GM12878 (cell line): ENCODE measurements at regions not wholly inside any gene's neighbourhood (a gene's known extent, or its start where the extent isn't known, plus 50 kb on each side); places are given as distances from the start of the nearest gene placed in this dataset.

Experiments used
- ATAC-seq: fragments of 200-7000 bp; cut with Tn5 transposase; 3 replicates; pipeline ENCODE4 v1.9.1; 2020; ENCODE audit warnings: mild to moderate bottlenecking, moderate library complexity
- BruUV-seq: library from RNA; stranded (reverse); fragments of 400-500 nt; replicated peaks from 2 replicates; lab custom pipeline; 2021; lab: Mats Ljungman, UMichigan
- CTCF ChIA-PET: fragments of 300-600 bp; sonication (Branson Sonifier 250); formaldehyde crosslinking; extraction: SDS; loops from one replicate; lab custom pipeline; 2021; ENCODE audit warnings: inconsistent platforms; lab: Yijun Ruan, JAX
- POLR2A ChIA-PET: fragments of 350-600 bp; formaldehyde crosslinking; extraction: SDS; loops from one replicate; lab custom pipeline; 2021; ENCODE audit warnings: inconsistent platforms; lab: Charles Lee
- RAD21 ChIA-PET: fragments of 300-600 bp; sonication (Branson Sonifier 250); formaldehyde crosslinking; loops from one replicate; lab custom pipeline; 2023; ENCODE audit warnings: antibody characterized with exemption; ENCODE audit not compliant: unreplicated experiment; lab: Charles Lee
- SMC1A ChIA-PET: fragments of 300-600 bp; sonication (Branson Sonifier 250); formaldehyde crosslinking; loops from one replicate; lab custom pipeline; 2023; ENCODE audit not compliant: unreplicated experiment, uncharacterized antibody; lab: Charles Lee
- DNase-seq: peaks from one replicate; pipeline ENCODE4 v3.0.0-alpha.2; 2011; ENCODE audit warnings: low read depth, low spot score
- FAIRE-seq: peaks from 3 replicates; lab custom pipeline; 2011; peaks lifted over from hg19 to GRCh38; lab: Jason Lieb, UNC
- H2AFZ ChIP-seq: 2 replicates; pipeline ENCODE4 v1.6.0; 2011; ENCODE audit warnings: low read depth, low read length, control low read depth; ENCODE audit not compliant: control insufficient read depth
- H3K27ac ChIP-seq: 2 replicates; pipeline ENCODE4 v1.5.1; 2011; ENCODE audit warnings: control low read depth; ENCODE audit not compliant: control insufficient read depth, insufficient read depth
- H3K27me3 ChIP-seq, 2 experiments: replicated peaks in 1 of 2; 2 replicates each; pipeline versions ENCODE4 v1.6.0 to v1.6.1; 2011; ENCODE audit warnings: low read length in 1 of 2; ENCODE audit not compliant: control insufficient read depth in 2 of 2, insufficient read depth in 2 of 2
- H3K36me3 ChIP-seq, 2 experiments: 2 replicates each; pipeline ENCODE4 v1.5.1; 2011; ENCODE audit warnings: low read length in 1 of 2; ENCODE audit not compliant: control insufficient read depth in 2 of 2, insufficient read depth in 2 of 2
- H3K4me1 ChIP-seq: 2 replicates; pipeline ENCODE4 v1.6.1; 2011; ENCODE audit warnings: mild to moderate bottlenecking, low read length, moderate library complexity, mixed read lengths; ENCODE audit not compliant: control insufficient read depth, insufficient read depth
- H3K4me2 ChIP-seq: 2 replicates; pipeline ENCODE4 v1.6.0; 2011; ENCODE audit warnings: control low read depth; ENCODE audit not compliant: control insufficient read depth, insufficient read depth
- H3K4me3 ChIP-seq: fragments of 200-600 bp; sonication (generic); 2 replicates; pipeline ENCODE4 v1.5.1; 2016
- H3K79me2 ChIP-seq: 2 replicates; pipeline ENCODE4 v1.6.0; 2011; ENCODE audit warnings: low read length; ENCODE audit not compliant: control insufficient read depth, insufficient read depth
- H3K9ac ChIP-seq: 2 replicates; pipeline ENCODE4 v1.8.0; 2011; ENCODE audit warnings: low read length, control low read depth, mixed read lengths; ENCODE audit not compliant: control insufficient read depth, insufficient read depth
- H3K9me3 ChIP-seq: replicated peaks from 3 replicates; pipeline ENCODE4 v1.5.1; 2011; ENCODE audit warnings: mild to moderate bottlenecking, low read length; ENCODE audit not compliant: control insufficient read depth, insufficient read depth
- H4K20me1 ChIP-seq: 2 replicates; pipeline ENCODE4 v1.6.0; 2011; ENCODE audit not compliant: control insufficient read depth, insufficient read depth
- ELK1 ChIP-seq: IDR thresholded peaks from 2 replicates; pipeline ENCODE4 v1.6.1; 2012; ENCODE audit warnings: low read depth, low read length, improper control_type of control experiment
- KLF5 ChIP-seq: fragments of 450-650 bp; IDR thresholded peaks from 2 replicates; pipeline ENCODE4 v1.6.1; 2014; ENCODE audit warnings: mild to moderate bottlenecking; ENCODE audit not compliant: partially characterized antibody
- NFYB ChIP-seq: IDR thresholded peaks from 2 replicates; pipeline ENCODE4 v1.6.1; 2011; ENCODE audit warnings: low read depth, mild to moderate bottlenecking, low read length, improper control_type of control experiment, moderate library complexity; ENCODE audit not compliant: insufficient read depth
- SPI1 ChIP-seq: IDR thresholded peaks from 2 replicates; pipeline ENCODE4 v1.6.1; 2011; ENCODE audit warnings: low read depth, mild to moderate bottlenecking, low read length, moderate library complexity, borderline replicate concordance; ENCODE audit not compliant: insufficient read depth
- WGBS: methylation state at CpG from one replicate; pipeline ENCODE4 v1.1.6; 2016; ENCODE audit warnings: low lambda C conversion rate; ENCODE audit not compliant: insufficient replicate concordance, insufficient coverage; ENCODE audit errors: missing lambda C conversion rate; 5-methylcytosine and 5-hydroxymethylcytosine counted together
- in situ Hi-C: fragments of 300-500 bp; cut with MboI; formaldehyde crosslinking; loops from 9 replicates; pipeline ENCODE4 v1.14.3; 2018; ENCODE audit warnings: mixed read lengths
- intact Hi-C: fragments of 100-400 bp; cut with micrococcal nuclease; formaldehyde crosslinking; loops from one replicate; pipeline ENCODE4 v1.14.2; 2022; ENCODE audit not compliant: unreplicated experiment
- TF ChIP-seq, protein P1 (sequence below): IDR thresholded peaks from 2 replicates; pipeline ENCODE4 v1.6.1; 2012; ENCODE audit warnings: improper control_type of control experiment, low read depth, low read length; ENCODE audit not compliant: insufficient replicate concordance
- TF ChIP-seq, protein P2 (sequence below): fragments of 450-650 bp; formaldehyde crosslinking; IDR thresholded peaks from 2 replicates; pipeline ENCODE4 v1.4.0; 2022; ENCODE audit warnings: mild to moderate bottlenecking, moderate library complexity

DNA sequence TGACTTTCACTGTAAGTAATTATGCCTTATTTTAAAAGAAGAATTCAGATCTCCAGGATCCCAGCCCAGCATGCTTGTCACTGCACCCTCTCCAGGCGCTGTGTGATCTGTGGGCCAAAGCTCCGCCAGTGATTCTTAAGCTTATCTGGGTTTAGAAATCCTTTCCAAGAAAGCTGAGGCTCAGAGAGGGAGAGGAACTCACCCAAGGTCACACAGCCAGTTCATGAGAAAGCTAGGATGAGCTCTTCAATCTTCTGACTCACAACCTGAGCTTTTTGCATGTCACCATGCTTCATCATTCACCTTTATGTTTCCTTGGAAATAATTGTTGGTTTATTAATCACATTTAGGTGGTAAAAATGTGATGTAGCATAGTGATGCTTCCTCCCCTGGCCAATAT is 136.6 kb upstream of the HAND1 start (continued):
- TF ChIP-seq, protein P1, sequence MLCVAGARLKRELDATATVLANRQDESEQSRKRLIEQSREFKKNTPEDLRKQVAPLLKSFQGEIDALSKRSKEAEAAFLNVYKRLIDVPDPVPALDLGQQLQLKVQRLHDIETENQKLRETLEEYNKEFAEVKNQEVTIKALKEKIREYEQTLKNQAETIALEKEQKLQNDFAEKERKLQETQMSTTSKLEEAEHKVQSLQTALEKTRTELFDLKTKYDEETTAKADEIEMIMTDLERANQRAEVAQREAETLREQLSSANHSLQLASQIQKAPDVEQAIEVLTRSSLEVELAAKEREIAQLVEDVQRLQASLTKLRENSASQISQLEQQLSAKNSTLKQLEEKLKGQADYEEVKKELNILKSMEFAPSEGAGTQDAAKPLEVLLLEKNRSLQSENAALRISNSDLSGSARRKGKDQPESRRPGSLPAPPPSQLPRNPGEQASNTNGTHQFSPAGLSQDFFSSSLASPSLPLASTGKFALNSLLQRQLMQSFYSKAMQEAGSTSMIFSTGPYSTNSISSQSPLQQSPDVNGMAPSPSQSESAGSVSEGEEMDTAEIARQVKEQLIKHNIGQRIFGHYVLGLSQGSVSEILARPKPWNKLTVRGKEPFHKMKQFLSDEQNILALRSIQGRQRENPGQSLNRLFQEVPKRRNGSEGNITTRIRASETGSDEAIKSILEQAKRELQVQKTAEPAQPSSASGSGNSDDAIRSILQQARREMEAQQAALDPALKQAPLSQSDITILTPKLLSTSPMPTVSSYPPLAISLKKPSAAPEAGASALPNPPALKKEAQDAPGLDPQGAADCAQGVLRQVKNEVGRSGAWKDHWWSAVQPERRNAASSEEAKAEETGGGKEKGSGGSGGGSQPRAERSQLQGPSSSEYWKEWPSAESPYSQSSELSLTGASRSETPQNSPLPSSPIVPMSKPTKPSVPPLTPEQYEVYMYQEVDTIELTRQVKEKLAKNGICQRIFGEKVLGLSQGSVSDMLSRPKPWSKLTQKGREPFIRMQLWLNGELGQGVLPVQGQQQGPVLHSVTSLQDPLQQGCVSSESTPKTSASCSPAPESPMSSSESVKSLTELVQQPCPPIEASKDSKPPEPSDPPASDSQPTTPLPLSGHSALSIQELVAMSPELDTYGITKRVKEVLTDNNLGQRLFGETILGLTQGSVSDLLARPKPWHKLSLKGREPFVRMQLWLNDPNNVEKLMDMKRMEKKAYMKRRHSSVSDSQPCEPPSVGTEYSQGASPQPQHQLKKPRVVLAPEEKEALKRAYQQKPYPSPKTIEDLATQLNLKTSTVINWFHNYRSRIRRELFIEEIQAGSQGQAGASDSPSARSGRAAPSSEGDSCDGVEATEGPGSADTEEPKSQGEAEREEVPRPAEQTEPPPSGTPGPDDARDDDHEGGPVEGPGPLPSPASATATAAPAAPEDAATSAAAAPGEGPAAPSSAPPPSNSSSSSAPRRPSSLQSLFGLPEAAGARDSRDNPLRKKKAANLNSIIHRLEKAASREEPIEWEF = no peak

DNA sequence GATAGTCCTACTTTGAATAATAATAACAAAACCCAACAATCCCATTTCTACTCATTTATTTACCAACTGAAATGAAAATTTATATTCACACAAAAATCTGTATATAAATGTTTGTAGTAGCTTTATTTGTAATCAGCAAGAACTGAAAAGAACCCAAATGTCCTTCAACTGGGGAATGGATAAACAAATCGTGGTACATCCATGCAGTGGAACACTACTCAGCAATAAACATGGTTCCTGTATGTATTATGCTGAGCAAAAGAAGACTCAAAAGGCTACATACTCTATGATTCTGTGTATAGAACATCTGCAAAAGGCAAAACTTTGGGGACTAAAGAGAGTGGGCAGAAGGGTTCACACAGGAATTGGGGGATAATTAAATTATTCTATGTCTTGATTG is 136.1 kb upstream of the HAND1 start:
- ATAC-seq (no peak), DNase-seq (no peak), FAIRE-seq (no peak)
- RAD21 ChIA-PET = interaction anchor here (1.9 kb wide), 1 partner anchor 148 kb away, joined by 8 read pairs; no protein-coding TSS in a partner anchor
- Histone ChIP-seq H3K4me3 (no peak overlapping the region), H3K36me3 (no peaks in the 10 kb centered on the region), H3K9me3 (no peaks in the 10 kb centered on the region), H3K27ac (no peak overlapping the region), H2AFZ (no peak overlapping the region), H3K4me1 (peaks cover 12% of the 10 kb centered on the region), H4K20me1 (no peaks in the 10 kb centered on the region), H3K9ac (no peak overlapping the region), H3K4me2 (no peak overlapping the region), H3K27me3 (peaks cover 4 to 7% of the 10 kb centered on the region in 2 experiments; a peak in 3 of 4 replicates), H3K79me2 (no peaks in the 10 kb centered on the region)
- SMC1A ChIA-PET = interaction anchor here (0.9 to 8.8 kb wide), 2 partner anchors 71 to 146 kb away, joined by 3 to 81 read pairs; no protein-coding TSS in a partner anchor
- intact Hi-C loops = loop anchor here (5.0 kb wide), 1 partner anchor 92 kb away; no protein-coding TSS in a partner anchor
- in situ Hi-C loops = no loop called here
- POLR2A ChIA-PET = no interaction called here
- CTCF ChIA-PET = interaction anchor here (1.2 to 10.0 kb wide), 2 partner anchors 93 to 146 kb away, joined by 5 to 121 read pairs; no protein-coding TSS in a partner anchor
- no TSS peak for BruUV-seq
- TF ChIP-seq, protein P2, sequence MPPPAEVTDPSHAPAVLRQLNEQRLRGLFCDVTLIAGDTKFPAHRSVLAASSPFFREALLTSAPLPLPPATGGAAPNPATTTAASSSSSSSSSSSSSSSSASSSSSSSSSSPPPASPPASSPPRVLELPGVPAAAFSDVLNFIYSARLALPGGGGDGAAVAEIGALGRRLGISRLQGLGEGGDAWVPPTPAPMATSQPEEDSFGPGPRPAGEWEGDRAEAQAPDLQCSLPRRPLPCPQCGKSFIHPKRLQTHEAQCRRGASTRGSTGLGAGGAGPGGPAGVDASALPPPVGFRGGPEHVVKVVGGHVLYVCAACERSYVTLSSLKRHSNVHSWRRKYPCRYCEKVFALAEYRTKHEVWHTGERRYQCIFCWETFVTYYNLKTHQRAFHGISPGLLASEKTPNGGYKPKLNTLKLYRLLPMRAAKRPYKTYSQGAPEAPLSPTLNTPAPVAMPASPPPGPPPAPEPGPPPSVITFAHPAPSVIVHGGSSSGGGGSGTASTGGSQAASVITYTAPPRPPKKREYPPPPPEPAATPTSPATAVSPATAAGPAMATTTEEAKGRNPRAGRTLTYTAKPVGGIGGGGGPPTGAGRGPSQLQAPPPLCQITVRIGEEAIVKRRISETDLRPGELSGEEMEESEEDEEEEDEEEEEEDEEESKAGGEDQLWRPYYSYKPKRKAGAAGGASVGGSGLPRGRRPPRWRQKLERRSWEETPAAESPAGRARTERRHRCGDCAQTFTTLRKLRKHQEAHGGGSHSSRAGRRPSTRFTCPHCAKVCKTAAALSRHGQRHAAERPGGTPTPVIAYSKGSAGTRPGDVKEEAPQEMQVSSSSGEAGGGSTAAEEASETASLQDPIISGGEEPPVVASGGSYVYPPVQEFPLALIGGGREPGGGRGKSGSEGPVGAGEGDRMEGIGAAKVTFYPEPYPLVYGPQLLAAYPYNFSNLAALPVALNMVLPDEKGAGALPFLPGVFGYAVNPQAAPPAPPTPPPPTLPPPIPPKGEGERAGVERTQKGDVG (CRISPR knock-in tag) = no peak
- no peak for TF ChIP-seq NFYB
- TF ChIP-seq KLF5 = no peak
- TF ChIP-seq SPI1 = no peak
- no peak for TF ChIP-seq ELK1
- WGBS = 42% methylated on average over 1 of the region's 1 CpG
